AG09309 (cell line): ENCODE measurements at regions not wholly inside any gene's neighbourhood (a gene's known extent, or its start where the extent isn't known, plus 50 kb on each side); places are given as distances from the start of the nearest gene placed in this dataset.

Experiments
- DNase-seq: peaks from one replicate; pipeline ENCODE4 v3.0.0-alpha.2; 2010; ENCODE audit warnings: low read depth
- H3K4me3 ChIP-seq: 2 replicates; pipeline ENCODE4 v1.5.1; 2011; ENCODE audit warnings: mild to moderate bottlenecking, low read depth, low read length, moderate library complexity; ENCODE audit not compliant: control insufficient read depth
- CTCF ChIP-seq: IDR thresholded peaks from 2 replicates; pipeline ENCODE4 v1.5.1; 2011; ENCODE audit warnings: mild to moderate bottlenecking, low read depth, low read length, inconsistent platforms; ENCODE audit not compliant: insufficient read depth, control insufficient read depth; ENCODE audit errors: missing control alignments

GRCh38 chr1:72579629-72580028, 297.3 kb upstream of the NEGR1 start:
- H3K4me3 ChIP-seq, result no peak overlapping the region
- DNase-seq, result no peak
- no peak for TF ChIP-seq CTCF

GRCh38 chr1:72570815-72571214, 288.5 kb upstream of the NEGR1 start:
- no peak overlapping the region for H3K4me3 ChIP-seq
- no peak for DNase-seq
- no peak for TF ChIP-seq CTCF

- DNase-seq, result no peak
- H3K4me3 ChIP-seq, result no peak overlapping the region
- no peak for TF ChIP-seq CTCF
These were observed 285.8 kb upstream of the NEGR1 start for GRCh38 chr1:72568113-72568512.

GRCh38 chr1:72567521-72567920, 285.2 kb upstream of the NEGR1 start:
- H3K4me3 ChIP-seq, result no peak overlapping the region
- DNase-seq, result no peak
- no peak for TF ChIP-seq CTCF

GRCh38 chr1:72564749-72565148, 282.4 kb upstream of the NEGR1 start:
- no peak for TF ChIP-seq CTCF
- no peak overlapping the region for H3K4me3 ChIP-seq

GRCh38 chr1:72557446-72558049, 275.2 kb upstream of the NEGR1 start:
- DNase-seq, result no peak
- peak; percentile 56 for TF ChIP-seq CTCF
- no peak overlapping the region for H3K4me3 ChIP-seq

More at GRCh38 chr1:72564749-72565148, 282.4 kb upstream of the NEGR1 start:
- DNase-seq, result no peak

GRCh38 chr1:72547412-72547811, 265.1 kb upstream of the NEGR1 start:
- TF ChIP-seq CTCF, result no peak
- H3K4me3 ChIP-seq, result no peak overlapping the region
- no peak for DNase-seq
